WTC11 (cell line): ENCODE measurements at regions not wholly inside any gene's neighbourhood (a gene's known extent, or its start where the extent isn't known, plus 50 kb on each side); places are given as distances from the start of the nearest gene placed in this dataset.

ENCODE experiments used
- ETV6 ChIP-seq: sonication (generic); formaldehyde crosslinking; IDR thresholded peaks from 2 replicates; pipeline ENCODE4 v1.8.1; 2022; ENCODE audit warnings: mild to moderate bottlenecking, missing genetic modification reagents
- JUN ChIP-seq: sonication (generic); formaldehyde crosslinking; IDR thresholded peaks from 2 replicates; pipeline ENCODE4 v1.8.0; 2023; ENCODE audit warnings: mild to moderate bottlenecking, missing genetic modification reagents
- NFE2L1 ChIP-seq: sonication (generic); formaldehyde crosslinking; IDR thresholded peaks from 2 replicates; pipeline ENCODE4 v1.8.1; 2023; ENCODE audit warnings: missing genetic modification reagents
- ZNF121 ChIP-seq: sonication (generic); formaldehyde crosslinking; IDR thresholded peaks from 2 replicates; pipeline ENCODE4 v1.8.0; 2023; ENCODE audit warnings: missing genetic modification reagents
- ZNF232 ChIP-seq: sonication (generic); formaldehyde crosslinking; IDR thresholded peaks from 2 replicates; pipeline ENCODE4 v1.8.0; 2022; ENCODE audit warnings: mild to moderate bottlenecking, missing genetic modification reagents
- TF ChIP-seq, protein P1 (sequence below): sonication (generic); formaldehyde crosslinking; IDR thresholded peaks from 2 replicates; pipeline ENCODE4 v1.8.1; 2023; ENCODE audit warnings: mild to moderate bottlenecking, missing genetic modification reagents, moderate library complexity
- TF ChIP-seq, protein P2 (sequence below): fragments of 200-600 bp; IDR thresholded peaks from 2 replicates; pipeline ENCODE4 v1.8.0; 2022; ENCODE audit warnings: antibody characterized with exemption

DNA sequence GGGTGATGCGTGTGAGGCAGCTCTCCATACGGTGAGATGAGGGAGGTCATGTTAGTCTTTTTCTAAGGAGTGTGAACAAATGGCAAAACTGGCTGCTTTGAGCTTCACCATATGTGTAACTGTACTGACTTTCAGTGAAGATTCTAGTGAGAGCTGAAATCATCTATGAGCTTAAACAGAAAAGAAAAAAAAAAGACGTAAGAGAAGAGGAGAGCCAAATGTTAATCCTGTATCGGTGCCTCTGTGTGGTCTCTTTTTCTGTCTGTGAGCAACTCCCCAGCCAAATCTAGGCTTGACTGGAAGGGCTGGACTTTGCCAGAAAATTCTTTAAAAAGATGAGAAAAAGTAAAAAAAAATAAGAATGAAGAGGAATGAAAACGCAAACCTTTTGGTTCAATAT, 209.7 kb upstream of the TUT7 start:
- TF ChIP-seq NFE2L1 (CRISPR knock-in tag) (no peak), ZNF232 (CRISPR knock-in tag) (no peak), ETV6 (CRISPR knock-in tag) (no peak), ZNF121 (no peak), JUN (CRISPR knock-in tag) (no peak)
- TF ChIP-seq, protein P1, sequence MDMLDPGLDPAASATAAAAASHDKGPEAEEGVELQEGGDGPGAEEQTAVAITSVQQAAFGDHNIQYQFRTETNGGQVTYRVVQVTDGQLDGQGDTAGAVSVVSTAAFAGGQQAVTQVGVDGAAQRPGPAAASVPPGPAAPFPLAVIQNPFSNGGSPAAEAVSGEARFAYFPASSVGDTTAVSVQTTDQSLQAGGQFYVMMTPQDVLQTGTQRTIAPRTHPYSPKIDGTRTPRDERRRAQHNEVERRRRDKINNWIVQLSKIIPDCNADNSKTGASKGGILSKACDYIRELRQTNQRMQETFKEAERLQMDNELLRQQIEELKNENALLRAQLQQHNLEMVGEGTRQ = no peak
- TF ChIP-seq, protein P2, sequence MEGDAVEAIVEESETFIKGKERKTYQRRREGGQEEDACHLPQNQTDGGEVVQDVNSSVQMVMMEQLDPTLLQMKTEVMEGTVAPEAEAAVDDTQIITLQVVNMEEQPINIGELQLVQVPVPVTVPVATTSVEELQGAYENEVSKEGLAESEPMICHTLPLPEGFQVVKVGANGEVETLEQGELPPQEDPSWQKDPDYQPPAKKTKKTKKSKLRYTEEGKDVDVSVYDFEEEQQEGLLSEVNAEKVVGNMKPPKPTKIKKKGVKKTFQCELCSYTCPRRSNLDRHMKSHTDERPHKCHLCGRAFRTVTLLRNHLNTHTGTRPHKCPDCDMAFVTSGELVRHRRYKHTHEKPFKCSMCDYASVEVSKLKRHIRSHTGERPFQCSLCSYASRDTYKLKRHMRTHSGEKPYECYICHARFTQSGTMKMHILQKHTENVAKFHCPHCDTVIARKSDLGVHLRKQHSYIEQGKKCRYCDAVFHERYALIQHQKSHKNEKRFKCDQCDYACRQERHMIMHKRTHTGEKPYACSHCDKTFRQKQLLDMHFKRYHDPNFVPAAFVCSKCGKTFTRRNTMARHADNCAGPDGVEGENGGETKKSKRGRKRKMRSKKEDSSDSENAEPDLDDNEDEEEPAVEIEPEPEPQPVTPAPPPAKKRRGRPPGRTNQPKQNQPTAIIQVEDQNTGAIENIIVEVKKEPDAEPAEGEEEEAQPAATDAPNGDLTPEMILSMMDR = no peak
